ENCODE measurements at regions not wholly inside any gene's neighbourhood (a gene's known extent, or its start where the extent isn't known, plus 50 kb on each side); places are given as distances from the start of the nearest gene placed in this dataset.

DNA sequence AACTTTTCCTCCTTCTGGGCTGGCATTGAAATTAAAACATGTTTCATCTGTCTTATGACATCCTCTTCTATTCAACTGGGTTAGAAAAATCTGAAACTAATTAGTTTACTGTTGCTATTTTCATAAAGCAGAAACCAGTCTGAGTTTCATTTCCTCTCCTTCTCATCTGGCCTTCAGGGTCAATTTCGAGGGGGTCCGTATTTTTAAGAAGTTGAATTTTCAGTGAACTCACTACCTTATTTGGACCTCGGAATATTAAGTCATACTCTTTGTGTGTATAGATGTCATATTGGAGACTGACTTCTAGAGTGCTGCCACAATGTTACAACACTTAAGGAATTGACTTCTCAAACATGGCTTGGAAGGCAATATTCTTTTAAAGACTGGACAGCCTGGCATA, 485.9 kb downstream of the SQOR start:
- DNase-seq, result no peak

DNA sequence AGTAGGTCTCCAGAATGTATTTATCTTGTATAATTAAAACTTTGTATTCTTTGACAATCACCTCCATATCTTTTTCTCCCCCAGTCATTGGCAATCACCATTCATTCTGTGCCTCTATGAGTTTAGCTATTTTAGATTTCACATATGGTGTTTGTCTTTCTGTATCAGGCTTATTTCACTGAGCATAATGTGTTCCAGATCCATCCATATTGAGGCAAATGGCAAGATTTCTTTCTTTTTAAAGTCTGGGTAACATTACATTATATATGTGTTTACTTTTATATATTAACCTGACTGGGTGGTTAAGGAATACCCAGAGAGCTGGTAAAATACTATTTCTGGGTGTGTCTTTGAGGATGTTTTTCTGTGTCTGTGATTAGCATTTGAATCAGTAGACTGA, 486.6 kb downstream of the SQOR start:
- no peak for DNase-seq

GRCh38 chr15:46126581-46126980, 491.8 kb downstream of the SQOR start:
- DNase-seq, result no peak

- DNase-seq, result no peak
Observed at GRCh38 chr15:46127361-46127874, 492.6 kb downstream of the SQOR start.

- DNase-seq, result no peak
Observed at GRCh38 chr15:46129145-46129544, 494.3 kb downstream of the SQOR start.

- DNase-seq, result no peak
Observed at GRCh38 chr15:46131876-46132275, 497.0 kb downstream of the SQOR start.

- DNase-seq, result no peak
Observed at GRCh38 chr15:46137443-46137842, 502.6 kb downstream of the SQOR start.

GRCh38 chr15:46146002-46146401, 511.2 kb downstream of the SQOR start:
- no peak for DNase-seq

DNA sequence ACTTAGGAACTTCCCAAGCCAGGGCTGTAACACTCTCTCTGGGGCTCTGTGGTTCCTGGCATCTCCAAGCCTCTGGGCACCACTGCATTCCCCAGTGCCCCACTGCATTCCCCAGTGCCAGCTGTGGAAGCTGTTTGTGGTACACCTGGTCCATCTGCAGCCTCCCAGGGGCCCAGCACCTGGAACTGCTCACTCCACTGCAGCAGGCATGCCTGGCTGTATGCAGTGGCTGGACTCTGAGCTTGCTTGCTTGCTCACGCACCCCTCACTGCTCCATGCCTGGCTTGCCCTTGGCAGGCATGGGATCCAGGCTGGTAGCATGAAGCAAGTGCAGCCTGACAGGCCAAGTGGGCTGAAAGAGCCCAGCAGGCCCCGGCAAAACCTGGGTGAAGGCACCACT, 512.1 kb downstream of the SQOR start:
- no peak for DNase-seq

- no peak for DNase-seq
Observed at GRCh38 chr15:46151786-46152185, 517.0 kb downstream of the SQOR start.

GRCh38 chr15:46166750-46167149, 531.9 kb downstream of the SQOR start:
- no peak for DNase-seq

GRCh38 chr15:46170326-46170725, 535.5 kb downstream of the SQOR start:
- DNase-seq, result no peak

DNA sequence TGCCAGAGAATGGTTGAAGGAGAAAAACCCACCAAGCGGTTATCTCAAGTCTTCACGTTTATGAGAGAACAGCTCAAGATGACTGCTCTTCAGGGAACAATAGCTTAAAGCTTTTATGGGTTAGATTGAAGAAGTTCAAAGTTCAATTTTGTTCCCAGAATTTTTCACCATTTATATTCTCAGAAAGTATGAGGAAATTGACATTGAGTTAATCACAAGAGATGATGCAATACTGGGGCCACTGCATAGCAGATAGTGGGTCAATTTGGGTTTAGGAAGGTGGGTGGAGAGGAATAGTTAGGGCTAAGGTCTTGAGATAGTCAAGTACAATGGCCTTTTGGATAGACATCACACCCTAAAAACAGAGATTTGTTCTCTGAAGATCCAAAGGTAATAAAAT, 539.3 kb downstream of the SQOR start:
- no peak for DNase-seq

GRCh38 chr15:46177219-46177618, 542.4 kb downstream of the SQOR start:
- no peak for DNase-seq

- no peak for DNase-seq
Observed at GRCh38 chr15:46178138-46178537, 543.3 kb downstream of the SQOR start.

DNA sequence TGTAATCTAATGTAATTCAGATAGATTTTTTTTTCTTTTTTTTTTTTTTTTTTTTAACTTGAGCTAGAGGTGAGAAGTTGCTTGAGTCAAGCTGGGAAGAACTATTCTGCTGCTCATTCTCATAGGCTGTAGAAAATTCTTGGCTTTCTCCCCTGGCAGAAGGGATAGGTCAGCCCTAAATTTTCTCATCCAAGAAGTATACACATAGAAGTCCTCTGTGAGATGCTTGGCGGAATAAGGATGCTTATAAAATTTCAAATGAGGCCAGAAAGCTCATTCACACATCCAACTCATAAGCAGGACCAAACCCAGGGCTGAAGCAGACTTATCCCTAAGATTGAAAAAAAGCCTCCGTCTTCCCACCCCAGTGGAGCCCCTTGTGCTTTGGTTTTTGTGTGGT, 572.5 kb downstream of the SQOR start:
- no peak for DNase-seq

DNA sequence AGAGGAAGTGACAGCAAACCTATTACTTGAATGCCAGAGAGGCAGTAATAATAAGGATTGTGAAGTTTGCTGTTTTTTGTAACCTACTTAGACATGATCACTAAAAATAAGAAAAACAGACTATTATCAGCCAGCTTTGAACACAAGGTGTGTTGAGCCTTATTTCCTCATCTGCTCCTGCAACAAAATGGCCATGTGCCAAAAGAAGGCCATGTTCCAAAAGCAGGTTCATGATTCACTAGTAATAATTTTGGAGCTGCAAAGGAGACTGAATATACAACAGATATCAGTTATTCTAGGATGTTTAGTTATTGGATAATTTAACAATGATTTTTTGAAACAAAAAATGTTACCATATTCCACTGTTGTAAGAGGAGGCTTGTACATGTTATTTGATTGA, 578.7 kb downstream of the SQOR start:
- no peak for DNase-seq

DNA sequence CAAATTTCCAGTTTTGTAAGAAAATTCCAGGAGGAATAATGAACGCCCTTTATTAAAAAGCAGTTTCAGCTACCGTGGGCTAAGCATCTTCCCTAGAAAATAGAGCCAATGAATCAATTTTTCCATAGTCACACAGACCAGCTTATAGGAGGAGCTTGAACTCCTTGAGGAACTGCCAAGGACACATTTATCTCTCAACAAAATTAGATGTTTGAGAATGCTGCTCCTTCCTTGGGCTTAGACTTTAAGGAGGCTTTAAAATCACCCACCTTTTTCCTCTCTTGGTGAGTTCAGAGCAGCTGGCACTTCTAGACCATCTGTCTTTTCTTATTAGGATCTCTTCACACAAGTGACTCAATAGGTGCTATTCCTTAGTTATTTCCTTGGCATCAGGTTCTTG, 588.0 kb downstream of the SQOR start:
- DNase-seq, result no peak

DNA sequence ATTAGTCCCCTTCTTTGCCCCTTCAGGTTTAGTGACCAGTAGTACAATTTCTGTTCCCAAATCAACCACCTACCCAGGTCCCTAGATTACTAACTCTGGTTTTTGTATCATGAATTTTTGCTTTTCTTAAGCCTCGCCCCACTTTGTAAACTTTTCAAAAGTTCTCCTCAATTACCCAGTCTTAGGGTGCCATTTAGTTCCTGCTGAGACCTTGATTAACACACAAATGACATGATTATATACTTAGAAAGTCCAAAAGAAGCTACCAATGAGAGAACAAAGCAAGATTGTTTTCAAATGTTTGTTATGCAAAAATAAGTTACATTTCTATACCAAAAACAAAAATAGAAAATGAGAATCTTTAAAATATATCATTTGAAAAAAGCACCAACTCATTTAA, 594.4 kb downstream of the SQOR start:
- DNase-seq, result no peak

DNA sequence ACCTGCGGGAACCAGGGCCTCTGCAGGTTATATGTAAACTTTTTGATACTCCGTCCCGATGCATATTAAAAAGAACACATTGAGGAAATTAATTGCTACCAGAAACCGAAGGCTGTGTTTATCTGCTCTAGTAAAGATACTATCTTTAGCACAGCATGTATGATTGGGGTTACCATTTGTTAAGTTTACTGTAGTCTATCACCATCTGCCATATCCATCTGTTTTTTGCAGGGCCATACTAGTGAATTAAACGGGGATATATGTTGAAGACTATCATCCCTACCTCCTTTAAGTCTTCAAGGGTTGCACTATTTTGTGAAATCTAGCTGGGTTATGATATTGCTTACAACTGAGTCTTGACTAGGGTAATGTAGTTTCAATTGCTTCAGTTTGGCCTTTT, 597.0 kb downstream of the SQOR start:
- no peak for DNase-seq

DNA sequence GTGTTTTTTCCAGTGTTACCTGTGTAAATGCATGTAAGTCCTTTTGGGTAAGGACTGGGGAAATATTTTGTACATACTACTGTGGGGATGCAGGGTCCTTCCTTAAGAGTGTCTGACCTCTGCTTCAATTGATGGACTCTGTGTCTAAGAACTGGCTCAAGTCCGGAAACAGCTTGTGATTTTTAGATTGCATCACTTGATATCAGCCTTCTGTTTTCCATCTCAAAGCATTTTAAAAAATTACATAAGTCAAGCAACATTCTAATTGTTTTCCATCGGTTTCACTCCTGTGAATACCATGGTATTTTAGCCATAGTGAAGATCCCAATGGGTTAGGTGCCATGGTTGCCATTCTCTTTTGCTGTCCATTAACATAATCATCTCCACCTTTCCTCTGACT, 597.6 kb downstream of the SQOR start:
- DNase-seq, result no peak

DNA sequence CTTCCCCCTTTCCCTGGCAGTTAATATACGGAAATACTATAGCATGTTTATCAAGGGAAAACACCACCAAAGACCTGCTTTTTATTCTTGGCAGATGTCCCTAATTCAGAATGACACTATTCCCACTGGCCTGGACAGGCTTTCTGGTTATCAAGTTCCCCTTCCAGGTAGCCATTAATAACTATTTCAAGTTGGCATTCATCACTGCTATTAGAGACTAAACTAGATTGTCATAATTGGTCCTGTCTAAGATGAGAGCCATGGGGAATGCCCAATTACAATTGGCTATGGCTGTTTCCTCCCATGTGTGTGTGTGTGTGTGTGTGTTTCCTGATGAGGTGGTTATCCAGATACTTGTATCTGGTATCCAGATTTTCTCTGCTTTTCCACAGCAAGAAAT, 608.1 kb downstream of the SQOR start:
- no peak for DNase-seq

- peak; percentile 54 for DNase-seq
Observed at GRCh38 chr15:46251903-46252302, 617.1 kb downstream of the SQOR start.

DNA sequence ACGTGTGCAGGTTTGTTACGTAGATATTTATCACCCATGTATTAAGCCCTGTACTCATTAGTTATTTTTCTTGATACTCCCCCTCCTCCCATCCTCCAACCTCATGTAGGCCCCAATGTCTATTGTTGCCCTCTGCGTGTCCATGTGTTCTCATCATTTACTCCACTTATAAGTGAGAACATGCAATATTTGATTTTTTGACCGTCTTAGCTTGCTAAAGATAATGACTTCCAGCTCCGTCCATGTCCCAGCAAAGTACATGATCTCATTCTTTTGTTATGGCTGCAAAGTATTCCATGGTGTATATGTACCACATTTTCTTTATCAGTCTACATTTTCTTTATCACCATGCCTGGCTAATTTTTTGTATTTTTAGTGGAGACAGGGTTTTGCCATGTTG, 623.2 kb downstream of the SQOR start:
- DNase-seq, result no peak

DNA sequence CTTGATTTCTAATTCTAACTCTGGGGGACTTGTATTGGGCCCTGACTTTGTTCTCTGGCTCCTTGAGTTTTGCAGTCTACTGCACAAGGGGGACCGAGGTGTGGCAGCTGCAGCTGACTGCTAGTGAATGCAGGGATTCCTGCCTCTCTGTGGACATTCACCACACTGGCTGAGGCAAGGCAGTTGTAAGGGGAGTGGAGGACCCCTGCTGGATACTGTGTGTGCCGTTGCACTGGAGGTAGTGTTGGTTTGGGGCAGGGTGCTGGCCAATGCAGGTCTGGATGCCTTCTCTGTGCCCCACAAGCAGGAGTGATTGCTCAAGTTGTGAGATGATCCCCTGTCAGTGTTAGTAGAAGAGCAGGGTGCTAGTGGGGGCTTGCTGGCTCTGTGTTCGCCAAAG, 626.1 kb downstream of the SQOR start:
- DNase-seq, result no peak
